ENCODE measurements at regions not wholly inside any gene's neighbourhood (a gene's known extent, or its start where the extent isn't known, plus 50 kb on each side); places are given as distances from the start of the nearest gene placed in this dataset.

- FAIRE-seq, result no peak
Measured at GRCh38 chr15:61318802-61319525, 89.9 kb upstream of the RORA start.

- FAIRE-seq, result no peak
Measured at GRCh38 chr15:61318301-61318700, 89.2 kb upstream of the RORA start.

GRCh38 chr15:61315471-61315870 lies 86.4 kb upstream of the RORA start:
- FAIRE-seq, result no peak

GRCh38 chr15:61314427-61314826 lies 85.3 kb upstream of the RORA start:
- no peak for FAIRE-seq

GRCh38 chr15:61309617-61310016 lies 80.5 kb upstream of the RORA start:
- FAIRE-seq, result no peak

- FAIRE-seq, result no peak
Measured at GRCh38 chr15:61309031-61309511, 80.0 kb upstream of the RORA start.

GRCh38 chr15:61308437-61308836 lies 79.3 kb upstream of the RORA start:
- no peak for FAIRE-seq

- FAIRE-seq, result no peak
Measured at GRCh38 chr15:61307474-61307873, 78.4 kb upstream of the RORA start.

- FAIRE-seq, result no peak
Measured at GRCh38 chr15:61301701-61302100, 72.6 kb upstream of the RORA start.

- no peak for FAIRE-seq
Measured at GRCh38 chr15:61299075-61299763, 70.1 kb upstream of the RORA start.

GRCh38 chr15:61295239-61295638 lies 66.1 kb upstream of the RORA start:
- FAIRE-seq, result no peak

- FAIRE-seq, result no peak
Measured at GRCh38 chr15:61282661-61283060, 53.6 kb upstream of the RORA start.

GRCh38 chr15:61281328-61281727 lies 52.2 kb upstream of the RORA start:
- FAIRE-seq, result no peak

Measured in endometrium (tissue), 2 donors.